ENCODE measurements at regions not wholly inside any gene's neighbourhood (a gene's known extent, or its start where the extent isn't known, plus 50 kb on each side); places are given as distances from the start of the nearest gene placed in this dataset.

- no peak overlapping the region for H3K4me3 ChIP-seq
- no peaks in the 10 kb centered on the region for H3K4me1 ChIP-seq (ENCODE audit: low read depth)
- TF ChIP-seq CTCF (IDR thresholded peaks at IDR 0.05; ENCODE audit: low read depth, low read length), result no peak
- DNase-seq (ENCODE audit: low read depth in 1 of 2, low spot score in 1 of 2), result no peak
- H3K27ac ChIP-seq, result no peak overlapping the region
- no peaks in the 10 kb centered on the region for H3K9me3 ChIP-seq (ENCODE audit: low read depth)
- no peaks in the 10 kb centered on the region for H3K27me3 ChIP-seq
- no peaks in the 10 kb centered on the region for H3K36me3 ChIP-seq
Measured at GRCh38 chr5:74966141-74967026, 86.0 kb downstream of the GCNT4 start.

- Histone ChIP-seq H3K27me3 (no peaks in the 10 kb centered on the region), H3K4me1 (ENCODE audit: low read depth) (no peaks in the 10 kb centered on the region), H3K4me3 (no peak overlapping the region), H3K27ac (no peak overlapping the region), H3K9me3 (ENCODE audit: low read depth) (no peaks in the 10 kb centered on the region), H3K36me3 (no peaks in the 10 kb centered on the region)
- no peak for TF ChIP-seq CTCF (IDR thresholded peaks at IDR 0.05; ENCODE audit: low read depth, low read length)
- DNase-seq (ENCODE audit: low read depth in 1 of 2, low spot score in 1 of 2), result no peak
Measured at GRCh38 chr5:74963407-74963806, 89.0 kb downstream of the GCNT4 start.

- Histone ChIP-seq H3K4me1 (ENCODE audit: low read depth) (peaks cover under 1% of the 10 kb centered on the region), H3K36me3 (no peaks in the 10 kb centered on the region), H3K27me3 (no peaks in the 10 kb centered on the region), H3K27ac (no peak overlapping the region), H3K9me3 (ENCODE audit: low read depth) (no peaks in the 10 kb centered on the region), H3K4me3 (no peak overlapping the region)
- no peak for DNase-seq (ENCODE audit: low read depth in 1 of 2, low spot score in 1 of 2)
- no peak for TF ChIP-seq CTCF (IDR thresholded peaks at IDR 0.05; ENCODE audit: low read depth, low read length)
Measured at GRCh38 chr5:74957906-74958305, 91.7 kb upstream of the FAM169A start.

GRCh38 chr5:74957029-74957784 lies 91.0 kb upstream of the FAM169A start:
- DNase-seq (ENCODE audit: low read depth in 1 of 2, low spot score in 1 of 2), result no peak
- H3K27ac ChIP-seq, result no peak overlapping the region
- no peak for TF ChIP-seq CTCF (IDR thresholded peaks at IDR 0.05; ENCODE audit: low read depth, low read length)
- no peaks in the 10 kb centered on the region for H3K36me3 ChIP-seq
- no peaks in the 10 kb centered on the region for H3K9me3 ChIP-seq (ENCODE audit: low read depth)
- no peaks in the 10 kb centered on the region for H3K27me3 ChIP-seq
- H3K4me3 ChIP-seq, result no peak overlapping the region
- H3K4me1 ChIP-seq (ENCODE audit: low read depth), result peaks cover 5% of the 10 kb centered on the region

GRCh38 chr5:74956278-74956677 lies 90.1 kb upstream of the FAM169A start:
- Histone ChIP-seq H3K9me3 (ENCODE audit: low read depth) (no peaks in the 10 kb centered on the region), H3K4me3 (no peak overlapping the region), H3K36me3 (no peaks in the 10 kb centered on the region), H3K4me1 (ENCODE audit: low read depth) (peaks cover 7% of the 10 kb centered on the region), H3K27ac (no peak overlapping the region), H3K27me3 (no peaks in the 10 kb centered on the region)
- no peak for DNase-seq (ENCODE audit: low read depth in 1 of 2, low spot score in 1 of 2)
- no peak for TF ChIP-seq CTCF (IDR thresholded peaks at IDR 0.05; ENCODE audit: low read depth, low read length)
